Dermis blood vessel endothelial cell (primary cell): ENCODE measurements at regions not wholly inside any gene's neighbourhood (a gene's known extent, or its start where the extent isn't known, plus 50 kb on each side); places are given as distances from the start of the nearest gene placed in this dataset.
"Not testable (repeated sequence)": the region's sequence is repeated elsewhere in the genome, so short reads cannot be mapped to it uniquely, and the experiment has no call there.

ENCODE experiments used
- DNase-seq: peaks from one replicate; pipeline ENCODE4 v3.0.0; 2010

- DNase-seq, result not testable (repeated sequence)
Measured at GRCh38 chr7:5121256-5121655, 68.8 kb upstream of the WIPI2 start.

DNA sequence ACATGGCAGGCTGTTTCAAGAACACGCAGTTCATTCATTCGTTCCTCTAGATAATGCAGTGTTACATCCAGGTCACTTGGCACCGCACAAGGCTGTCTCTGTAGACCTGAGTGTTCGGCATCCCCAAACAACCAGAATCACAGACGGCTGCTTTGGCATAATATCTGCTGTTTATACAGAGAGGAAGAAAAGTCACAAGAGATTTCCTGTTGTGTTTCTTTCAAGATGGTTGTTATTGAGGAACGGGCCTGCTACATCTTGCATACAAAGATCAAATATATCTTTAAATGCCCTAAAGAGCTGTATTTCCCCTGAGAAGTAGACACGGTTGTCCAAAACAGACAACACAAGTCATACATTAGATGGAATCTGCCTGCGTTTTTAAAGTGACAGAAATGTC lies 58.8 kb upstream of the WIPI2 start:
- not testable (repeated sequence) for DNase-seq

DNA sequence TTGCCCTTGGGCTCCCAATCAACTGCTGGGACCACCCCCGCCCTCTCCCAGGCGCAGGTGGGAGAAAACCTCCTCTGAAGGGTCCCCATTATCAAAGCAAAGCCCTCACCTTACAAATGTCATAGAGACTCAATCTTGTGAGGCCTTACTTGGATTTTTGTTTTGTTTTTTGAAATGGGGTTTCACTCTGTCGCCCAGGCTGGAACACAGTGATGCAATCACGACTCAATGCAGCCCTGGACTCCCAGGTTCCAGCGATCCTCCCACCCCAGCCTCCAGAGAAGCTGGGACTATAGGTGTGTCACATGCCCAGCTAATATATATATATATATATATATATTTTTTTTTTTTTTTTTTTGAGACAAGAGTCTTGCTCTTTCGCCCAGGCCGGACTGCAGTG lies 57.5 kb upstream of the WIPI2 start:
- no peak for DNase-seq

DNA sequence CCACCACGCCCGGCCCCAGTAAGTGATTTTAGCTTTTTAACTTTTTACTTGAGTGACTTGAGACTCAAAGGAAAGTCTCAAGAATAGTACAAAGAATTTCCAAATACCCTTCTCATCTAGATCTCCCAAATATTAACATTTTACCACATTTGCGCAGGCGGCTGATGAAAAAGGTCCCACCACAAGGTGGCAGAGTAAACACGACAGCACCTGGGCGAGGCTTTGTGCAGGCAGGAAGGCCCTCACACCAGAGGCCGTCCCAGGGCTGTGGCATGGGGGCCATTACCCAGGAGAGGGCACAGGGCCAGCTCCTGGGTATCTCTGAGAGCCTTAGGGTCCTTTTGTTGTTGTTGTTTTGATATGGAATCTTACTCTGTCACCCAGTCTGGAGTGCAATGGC lies 50.0 kb upstream of the WIPI2 start:
- DNase-seq, result peak; percentile 68
